ENCODE measurements at regions not wholly inside any gene's neighbourhood (a gene's known extent, or its start where the extent isn't known, plus 50 kb on each side); places are given as distances from the start of the nearest gene placed in this dataset.
"Not testable (repeated sequence)": the region's sequence is repeated elsewhere in the genome, so short reads cannot be mapped to it uniquely, and the experiment has no call there.

GRCh38 chr10:90226517-90226916 lies 525.1 kb downstream of the KIF20B start:
- ChIA-PET POLR2A (no interaction called here), CTCF (interaction anchor here (1.2 kb wide), 1 partner anchor 10 kb away, joined by 3 read pairs; no protein-coding TSS in a partner anchor)
- Histone ChIP-seq H3K4me3 (ENCODE audit: low read depth, low read length) (no peak overlapping the region), H3K27me3 (ENCODE audit: control insufficient read depth, insufficient read depth, low read length) (no peaks in the 10 kb centered on the region; the same call in 1 of the 2 replicates), H3K36me3 (ENCODE audit: control insufficient read depth, insufficient read depth, low read length) (no peaks in the 10 kb centered on the region)
- TF ChIP-seq CTCF (IDR thresholded peaks at IDR 0.05; ENCODE audit: insufficient read depth, low read depth, low read length), result no peak
- DNase-seq (ENCODE audit: low read depth), result no peak

GRCh38 chr10:90227217-90227656 lies 525.8 kb downstream of the KIF20B start:
- DNase-seq (ENCODE audit: low read depth), result peak; percentile 68
- POLR2A ChIA-PET, result no interaction called here
- TF ChIP-seq CTCF (IDR thresholded peaks at IDR 0.05; ENCODE audit: insufficient read depth, low read depth, low read length), result no peak
- Histone ChIP-seq H3K4me3 (ENCODE audit: low read depth, low read length) (no peak overlapping the region), H3K36me3 (ENCODE audit: control insufficient read depth, insufficient read depth, low read length) (no peaks in the 10 kb centered on the region), H3K27me3 (ENCODE audit: control insufficient read depth, insufficient read depth, low read length) (no peaks in the 10 kb centered on the region; the same call in 1 of the 2 replicates)
- CTCF ChIA-PET, result interaction anchor here (0.9 to 1.2 kb wide), 2 partner anchors 9 to 17 kb away, joined by 3 read pairs; no protein-coding TSS in a partner anchor

GRCh38 chr10:90227786-90228185 lies 526.4 kb downstream of the KIF20B start:
- CTCF ChIA-PET, result interaction anchor here (0.9 to 1.2 kb wide), 2 partner anchors 9 to 17 kb away, joined by 3 read pairs; no protein-coding TSS in a partner anchor
- Histone ChIP-seq H3K27me3 (ENCODE audit: control insufficient read depth, insufficient read depth, low read length) (no peaks in the 10 kb centered on the region; the same call in 1 of the 2 replicates), H3K4me3 (ENCODE audit: low read depth, low read length) (no peak overlapping the region), H3K36me3 (ENCODE audit: control insufficient read depth, insufficient read depth, low read length) (no peaks in the 10 kb centered on the region)
- no peak for TF ChIP-seq CTCF (IDR thresholded peaks at IDR 0.05; ENCODE audit: insufficient read depth, low read depth, low read length)
- POLR2A ChIA-PET, result no interaction called here
- no peak for DNase-seq (ENCODE audit: low read depth)

GRCh38 chr10:90229486-90229885 lies 528.1 kb downstream of the KIF20B start:
- POLR2A ChIA-PET, result no interaction called here
- CTCF ChIA-PET, result interaction anchor here (0.8 kb wide), 1 partner anchor 9 kb away, joined by 3 read pairs; no protein-coding TSS in a partner anchor
- TF ChIP-seq CTCF (IDR thresholded peaks at IDR 0.05; ENCODE audit: insufficient read depth, low read depth, low read length), result no peak
- DNase-seq (ENCODE audit: low read depth), result no peak
- Histone ChIP-seq H3K36me3 (ENCODE audit: control insufficient read depth, insufficient read depth, low read length) (no peaks in the 10 kb centered on the region), H3K27me3 (ENCODE audit: control insufficient read depth, insufficient read depth, low read length) (no peaks in the 10 kb centered on the region), H3K4me3 (ENCODE audit: low read depth, low read length) (no peak overlapping the region)

GRCh38 chr10:90233805-90234204 lies 532.4 kb downstream of the KIF20B start:
- CTCF ChIA-PET; H3K36me3 ChIP-seq (ENCODE audit: control insufficient read depth, insufficient read depth, low read length); H3K27me3 ChIP-seq (ENCODE audit: control insufficient read depth, insufficient read depth, low read length); H3K4me3 ChIP-seq (ENCODE audit: low read depth, low read length); POLR2A ChIA-PET: not testable (repeated sequence)
- peak; percentile 39 for DNase-seq (ENCODE audit: low read depth)

- no peaks in the 10 kb centered on the region; the same call in none of the 2 replicates for H3K27me3 ChIP-seq (ENCODE audit: control insufficient read depth, insufficient read depth, low read length)
- no peak for DNase-seq (ENCODE audit: low read depth)
- no peaks in the 10 kb centered on the region for H3K36me3 ChIP-seq (ENCODE audit: control insufficient read depth, insufficient read depth, low read length)
- POLR2A ChIA-PET, result no interaction called here
- H3K4me3 ChIP-seq (ENCODE audit: low read depth, low read length), result no peak overlapping the region
- TF ChIP-seq CTCF (IDR thresholded peaks at IDR 0.05; ENCODE audit: insufficient read depth, low read depth, low read length), result no peak
- CTCF ChIA-PET, result no interaction called here
Measured at GRCh38 chr10:90245623-90246022, 544.2 kb downstream of the KIF20B start.

- DNase-seq (ENCODE audit: low read depth); H3K36me3 ChIP-seq (ENCODE audit: control insufficient read depth, insufficient read depth, low read length); CTCF ChIA-PET; H3K4me3 ChIP-seq (ENCODE audit: low read depth, low read length); POLR2A ChIA-PET; H3K27me3 ChIP-seq (ENCODE audit: control insufficient read depth, insufficient read depth, low read length): not testable (repeated sequence)
Measured at GRCh38 chr10:90250784-90251183, 549.4 kb downstream of the KIF20B start.

Data from BJ (cell line).